ENCODE measurements at regions not wholly inside any gene's neighbourhood (a gene's known extent, or its start where the extent isn't known, plus 50 kb on each side); places are given as distances from the start of the nearest gene placed in this dataset.

DNA sequence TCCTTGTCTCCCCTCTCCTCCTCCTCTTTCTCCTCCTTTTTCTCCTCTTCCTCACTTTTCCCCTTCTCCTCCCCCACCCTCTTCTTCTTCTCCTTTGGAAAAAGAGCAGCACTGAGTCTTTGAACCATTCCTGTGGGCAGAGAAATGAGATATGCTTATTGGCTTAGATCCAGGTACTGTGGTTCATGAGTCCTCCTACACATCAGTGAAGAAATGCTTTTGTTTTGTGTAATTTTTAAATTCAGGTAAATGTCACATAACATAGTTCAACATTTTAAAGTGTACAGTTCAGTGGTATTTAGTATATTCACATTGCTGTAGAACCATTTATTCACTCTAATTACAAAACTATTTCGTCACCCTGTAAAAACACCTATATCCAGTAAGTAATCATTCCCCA lies 402.1 kb downstream of the AACS start:
- no peak for TF ChIP-seq TAF1 (IDR thresholded peaks at IDR 0.05; ENCODE audit: low read depth)
- no peak for TF ChIP-seq CEBPB (IDR thresholded peaks at IDR 0.05)
- no peak for TF ChIP-seq FOXM1 (IDR thresholded peaks at IDR 0.05; ENCODE audit: borderline replicate concordance, low read depth)
- TF ChIP-seq, protein P1, sequence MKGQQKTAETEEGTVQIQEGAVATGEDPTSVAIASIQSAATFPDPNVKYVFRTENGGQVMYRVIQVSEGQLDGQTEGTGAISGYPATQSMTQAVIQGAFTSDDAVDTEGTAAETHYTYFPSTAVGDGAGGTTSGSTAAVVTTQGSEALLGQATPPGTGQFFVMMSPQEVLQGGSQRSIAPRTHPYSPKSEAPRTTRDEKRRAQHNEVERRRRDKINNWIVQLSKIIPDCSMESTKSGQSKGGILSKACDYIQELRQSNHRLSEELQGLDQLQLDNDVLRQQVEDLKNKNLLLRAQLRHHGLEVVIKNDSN (IDR thresholded peaks at IDR 0.05): no peak
- TF ChIP-seq, protein P2, sequence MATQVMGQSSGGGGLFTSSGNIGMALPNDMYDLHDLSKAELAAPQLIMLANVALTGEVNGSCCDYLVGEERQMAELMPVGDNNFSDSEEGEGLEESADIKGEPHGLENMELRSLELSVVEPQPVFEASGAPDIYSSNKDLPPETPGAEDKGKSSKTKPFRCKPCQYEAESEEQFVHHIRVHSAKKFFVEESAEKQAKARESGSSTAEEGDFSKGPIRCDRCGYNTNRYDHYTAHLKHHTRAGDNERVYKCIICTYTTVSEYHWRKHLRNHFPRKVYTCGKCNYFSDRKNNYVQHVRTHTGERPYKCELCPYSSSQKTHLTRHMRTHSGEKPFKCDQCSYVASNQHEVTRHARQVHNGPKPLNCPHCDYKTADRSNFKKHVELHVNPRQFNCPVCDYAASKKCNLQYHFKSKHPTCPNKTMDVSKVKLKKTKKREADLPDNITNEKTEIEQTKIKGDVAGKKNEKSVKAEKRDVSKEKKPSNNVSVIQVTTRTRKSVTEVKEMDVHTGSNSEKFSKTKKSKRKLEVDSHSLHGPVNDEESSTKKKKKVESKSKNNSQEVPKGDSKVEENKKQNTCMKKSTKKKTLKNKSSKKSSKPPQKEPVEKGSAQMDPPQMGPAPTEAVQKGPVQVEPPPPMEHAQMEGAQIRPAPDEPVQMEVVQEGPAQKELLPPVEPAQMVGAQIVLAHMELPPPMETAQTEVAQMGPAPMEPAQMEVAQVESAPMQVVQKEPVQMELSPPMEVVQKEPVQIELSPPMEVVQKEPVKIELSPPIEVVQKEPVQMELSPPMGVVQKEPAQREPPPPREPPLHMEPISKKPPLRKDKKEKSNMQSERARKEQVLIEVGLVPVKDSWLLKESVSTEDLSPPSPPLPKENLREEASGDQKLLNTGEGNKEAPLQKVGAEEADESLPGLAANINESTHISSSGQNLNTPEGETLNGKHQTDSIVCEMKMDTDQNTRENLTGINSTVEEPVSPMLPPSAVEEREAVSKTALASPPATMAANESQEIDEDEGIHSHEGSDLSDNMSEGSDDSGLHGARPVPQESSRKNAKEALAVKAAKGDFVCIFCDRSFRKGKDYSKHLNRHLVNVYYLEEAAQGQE (IDR thresholded peaks at IDR 0.05; ENCODE audit: low read depth): no peak
- no peak for TF ChIP-seq EP300 (IDR thresholded peaks at IDR 0.05; ENCODE audit: borderline replicate concordance)
- TF ChIP-seq CREB1 (IDR thresholded peaks at IDR 0.05; ENCODE audit: low read depth): no peak
- TF ChIP-seq YY1 (IDR thresholded peaks at IDR 0.05; ENCODE audit: low read depth): no peak
- TF ChIP-seq RAD21 (IDR thresholded peaks at IDR 0.05; ENCODE audit: low read depth): no peak
- no peak for TF ChIP-seq ZBTB7A (IDR thresholded peaks at IDR 0.05; ENCODE audit: low read depth)
- TF ChIP-seq, protein P3, sequence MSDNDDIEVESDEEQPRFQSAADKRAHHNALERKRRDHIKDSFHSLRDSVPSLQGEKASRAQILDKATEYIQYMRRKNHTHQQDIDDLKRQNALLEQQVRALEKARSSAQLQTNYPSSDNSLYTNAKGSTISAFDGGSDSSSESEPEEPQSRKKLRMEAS (IDR thresholded peaks at IDR 0.05): no peak
- no peak for TF ChIP-seq TEAD4 (IDR thresholded peaks at IDR 0.05)
- TF ChIP-seq NFIC (IDR thresholded peaks at IDR 0.05): no peak
- TF ChIP-seq TCF12 (IDR thresholded peaks at IDR 0.05; ENCODE audit: low read depth): no peak
